Stimulated activated CD8-positive, alpha-beta memory T cell treated with anti-CD3 and anti-CD28 coated beads, Interleukin-12 subunit alpha, Interleukin-12 subunit beta, amount 100 ng/mL, for 1 hour (primary cell): ENCODE measurements at regions not wholly inside any gene's neighbourhood (a gene's known extent, or its start where the extent isn't known, plus 50 kb on each side); places are given as distances from the start of the nearest gene placed in this dataset.

ENCODE experiments used
- DNase-seq: peaks from one replicate; pipeline ENCODE4 v3.0.0-alpha.2; 2020; ENCODE audit warnings: low read depth

DNA sequence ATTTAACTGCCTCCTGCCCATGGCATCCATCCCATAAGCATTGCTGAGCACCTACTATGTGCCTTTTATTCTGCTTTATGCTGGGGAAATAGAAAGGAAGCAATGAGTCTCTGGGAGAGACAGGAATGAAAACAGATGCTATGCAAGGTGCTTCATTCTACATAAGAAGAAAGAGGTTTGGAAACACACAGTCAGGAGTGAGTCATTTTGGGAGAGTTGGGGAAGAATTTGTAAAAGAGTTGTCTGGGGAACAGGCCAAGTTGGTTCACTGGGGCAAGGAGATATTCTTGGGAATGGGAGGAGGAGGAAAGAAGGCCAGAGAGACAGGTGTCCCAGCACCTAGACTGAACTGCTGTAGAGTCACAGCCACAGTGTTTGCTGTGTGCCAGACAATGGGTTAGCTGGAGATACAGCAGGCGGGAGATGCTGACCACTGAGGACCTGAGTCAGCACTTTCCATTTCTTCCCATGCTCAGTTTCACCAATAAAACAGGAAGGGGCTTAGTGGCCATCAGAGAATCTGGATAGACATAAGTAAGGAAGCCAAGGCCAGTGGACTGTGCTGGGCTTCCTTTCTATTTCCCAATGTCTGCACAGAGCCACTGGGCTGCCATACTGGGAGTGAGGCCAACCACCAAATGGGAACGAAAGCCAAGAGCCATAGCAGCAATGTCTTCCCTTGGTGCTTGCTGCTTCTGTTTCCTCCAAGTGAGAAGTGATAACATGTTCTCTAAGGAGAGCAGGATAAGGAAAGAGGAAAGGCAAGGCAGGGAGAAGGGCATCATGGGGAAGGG is 187.7 kb upstream of the USP24 start:
- no peak for DNase-seq

- DNase-seq = no peak
These were observed 187.0 kb upstream of the USP24 start for GRCh38 chr1:55402142-55402541.

- DNase-seq = no peak
These were observed 185.3 kb upstream of the USP24 start for GRCh38 chr1:55400508-55400907.

GRCh38 chr1:55399346-55399745 is 184.2 kb upstream of the USP24 start:
- no peak for DNase-seq

DNA sequence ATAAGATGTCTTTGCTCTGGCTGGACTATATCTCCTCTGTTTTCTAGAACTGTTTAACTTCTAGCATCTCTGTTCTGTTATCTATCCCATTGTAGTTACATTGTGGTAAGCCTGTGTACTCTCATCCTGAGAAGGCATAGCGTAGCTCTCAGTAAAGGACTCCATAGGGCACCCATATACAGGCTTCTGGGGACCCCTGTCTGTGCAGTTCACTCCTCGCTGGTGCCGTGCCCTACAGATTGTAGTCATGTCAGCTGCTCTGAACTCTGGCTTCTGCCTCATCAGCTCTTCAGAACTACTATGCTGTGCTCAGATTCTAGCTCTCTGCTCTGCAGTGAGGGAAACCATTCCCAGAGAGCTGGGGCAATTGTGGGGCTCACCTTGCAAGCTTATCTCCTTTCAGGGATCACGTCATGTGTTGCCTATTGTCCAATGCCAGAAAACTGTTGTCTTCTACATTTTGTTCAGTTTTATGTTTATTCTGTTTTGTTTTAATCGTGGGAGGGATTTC is 181.3 kb upstream of the USP24 start:
- no peak for DNase-seq

GRCh38 chr1:55388960-55389359 is 173.8 kb upstream of the USP24 start:
- DNase-seq = no peak

DNA sequence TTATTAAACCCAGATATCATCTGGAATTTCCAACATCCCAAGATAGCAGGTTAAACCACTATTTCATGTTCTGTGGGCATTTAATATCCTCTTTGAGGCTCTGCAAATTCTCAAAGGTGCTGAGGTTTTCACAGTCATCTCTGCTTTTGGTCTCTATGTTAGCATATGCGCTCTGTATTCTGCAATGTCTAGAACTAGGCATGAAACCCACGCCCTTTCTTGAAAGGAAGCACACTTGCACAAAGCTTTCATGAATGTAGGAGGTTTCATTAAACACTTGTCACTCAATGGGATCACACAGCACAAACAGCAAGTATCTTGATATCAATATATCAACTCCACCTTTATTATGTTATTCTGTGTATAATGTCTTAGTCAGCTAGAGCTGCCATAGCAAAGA is 172.0 kb upstream of the USP24 start:
- DNase-seq = no peak

- DNase-seq = no peak
These were observed 171.3 kb upstream of the USP24 start for GRCh38 chr1:55386456-55386855.

GRCh38 chr1:55385402-55386018 is 170.3 kb upstream of the USP24 start:
- no peak for DNase-seq

DNA sequence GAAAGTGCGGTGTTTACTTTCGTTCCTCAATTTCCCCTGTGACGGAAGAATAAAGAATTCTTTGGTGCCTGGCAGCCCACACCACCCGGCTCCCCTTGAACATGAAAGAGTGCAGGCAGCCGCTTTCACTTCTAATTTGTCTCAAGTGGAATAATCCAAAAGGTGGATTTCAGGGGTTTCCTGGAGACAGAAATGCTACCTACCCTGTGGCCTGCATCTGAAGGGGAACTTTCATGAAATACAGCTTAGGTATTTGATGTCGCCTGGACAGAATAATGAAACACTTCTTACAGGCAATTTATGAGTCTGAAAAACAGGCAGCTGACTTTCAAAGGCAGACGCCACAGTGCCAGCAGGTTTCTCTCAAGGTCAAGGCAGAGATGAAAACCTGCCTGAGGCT is 169.5 kb upstream of the USP24 start:
- no peak for DNase-seq

- no peak for DNase-seq
These were observed 167.7 kb upstream of the USP24 start for GRCh38 chr1:55382806-55383305.

GRCh38 chr1:55381983-55382382 is 166.8 kb upstream of the USP24 start:
- no peak for DNase-seq

GRCh38 chr1:55381491-55381890 is 166.3 kb upstream of the USP24 start:
- no peak for DNase-seq

DNA sequence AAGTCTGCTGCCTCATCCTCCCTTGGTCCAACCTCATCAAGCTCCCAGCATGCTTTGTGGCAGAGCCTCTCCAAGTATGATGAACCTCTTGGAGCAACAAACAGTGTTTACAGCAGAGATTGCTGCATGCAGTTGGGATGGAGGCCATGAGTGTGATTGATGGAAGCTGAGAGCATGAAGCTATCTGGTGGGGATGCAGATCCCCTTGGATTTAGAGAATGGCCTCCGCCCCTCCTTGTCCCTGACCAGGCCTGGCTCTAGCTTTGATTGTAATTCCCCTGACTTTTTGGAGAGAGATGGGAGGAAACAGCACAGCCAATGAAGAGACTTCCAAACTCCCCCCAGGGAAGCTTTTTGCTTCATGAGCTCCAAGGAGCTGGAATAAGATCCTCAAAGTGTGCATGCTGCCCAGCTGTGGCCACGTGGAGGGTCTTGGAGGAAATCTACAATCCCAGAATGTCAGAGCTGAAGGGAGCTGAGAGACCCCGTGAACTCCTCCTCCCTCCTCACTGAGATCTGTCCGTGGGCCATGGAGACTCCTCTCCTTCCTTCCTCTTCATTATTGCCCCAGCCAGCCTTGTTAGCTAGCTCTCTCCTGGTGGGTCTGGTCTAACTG is 165.3 kb upstream of the USP24 start:
- DNase-seq = no peak

DNA sequence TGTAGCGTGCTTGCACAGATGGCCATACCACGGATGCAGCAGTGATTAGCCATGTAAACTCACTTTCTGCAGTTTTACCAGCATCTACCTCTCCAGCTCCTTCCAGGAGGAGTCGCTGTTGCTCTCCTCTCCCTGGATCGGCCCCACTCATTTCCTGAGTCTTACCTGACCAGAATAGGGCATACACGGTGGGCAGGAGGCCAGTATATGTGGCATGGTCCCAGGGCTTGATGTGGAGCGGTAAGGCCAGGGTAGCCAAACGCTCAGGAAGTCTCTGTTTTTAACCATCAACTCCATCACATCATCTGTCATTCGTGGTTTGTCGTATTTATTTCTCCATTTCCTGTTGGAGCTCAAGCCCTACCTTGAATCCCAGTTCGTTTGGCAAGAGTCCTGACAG is 163.4 kb upstream of the USP24 start:
- DNase-seq = no peak

GRCh38 chr1:55376897-55377296 is 161.7 kb upstream of the USP24 start:
- no peak for DNase-seq

DNA sequence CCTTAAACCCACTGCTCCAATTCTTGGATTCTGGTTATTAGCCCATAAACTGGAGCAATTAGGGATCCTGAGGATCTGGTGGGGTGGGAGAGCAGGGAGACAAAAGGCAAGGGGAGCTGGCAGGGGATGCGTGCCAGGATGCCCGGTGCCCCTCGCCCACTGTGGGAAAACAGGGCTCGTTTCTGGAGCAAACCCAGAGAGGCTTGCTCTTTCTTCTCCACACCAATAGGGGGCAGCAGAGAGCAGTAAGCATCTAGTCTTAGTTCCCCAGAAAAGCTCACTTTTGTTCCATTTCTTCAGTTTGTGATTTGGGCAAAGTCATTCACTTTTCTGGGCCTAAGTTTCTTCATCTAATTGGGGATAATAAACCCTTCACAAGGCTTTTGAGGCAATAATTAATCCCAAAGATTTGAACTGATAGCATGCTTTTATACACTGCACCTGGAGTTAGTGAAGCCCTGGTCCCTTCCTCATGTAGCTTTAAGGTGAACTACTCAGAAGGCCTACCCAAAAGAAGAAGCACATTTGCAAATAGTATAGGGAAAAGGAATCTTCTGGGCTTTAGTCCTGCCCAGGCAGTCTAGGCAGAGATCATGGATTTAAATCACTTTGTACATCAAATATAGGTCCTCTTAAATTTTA is 160.6 kb upstream of the USP24 start:
- DNase-seq = no peak

DNA sequence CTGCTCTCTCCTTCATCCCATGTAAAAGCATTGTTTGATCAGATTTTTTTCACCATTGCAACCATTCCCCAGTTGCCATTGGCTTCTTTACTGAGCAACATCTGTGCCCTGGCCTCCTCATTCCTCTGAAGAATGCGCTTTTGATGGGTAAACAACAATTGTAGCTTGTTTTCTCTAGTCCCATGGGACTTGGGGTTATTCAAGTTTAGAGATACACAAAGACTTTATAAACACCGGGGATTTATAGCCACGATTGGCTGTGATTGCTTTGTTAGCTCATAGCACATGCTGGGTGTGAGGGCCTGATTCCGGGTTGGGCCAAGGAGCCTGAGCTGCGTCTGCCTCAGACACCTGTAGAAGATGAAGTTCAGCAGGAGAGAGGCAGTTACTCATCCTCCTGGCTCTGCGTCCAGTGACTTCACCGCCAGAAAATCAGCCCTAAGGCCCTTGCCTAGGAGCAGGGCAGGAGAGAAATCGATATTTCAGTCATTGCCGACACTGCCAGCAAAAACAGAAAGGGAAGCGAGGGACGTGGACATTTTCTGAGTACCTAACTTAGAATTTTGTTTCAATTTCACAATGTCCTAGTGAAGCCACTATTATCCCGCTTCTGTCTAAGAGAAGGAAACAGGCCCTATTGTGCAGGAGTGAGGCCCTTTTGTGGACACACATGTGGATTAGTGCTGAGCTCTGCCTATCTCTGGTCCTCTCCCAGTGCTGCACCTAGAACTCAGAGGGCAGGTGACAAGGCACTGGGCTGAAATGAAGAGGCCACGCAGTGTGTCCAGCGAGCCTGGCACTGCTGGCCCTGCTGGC is 159.8 kb upstream of the USP24 start:
- no peak for DNase-seq

- no peak for DNase-seq
These were observed 159.1 kb upstream of the USP24 start for GRCh38 chr1:55374216-55374615.

- no peak for DNase-seq
These were observed 154.3 kb upstream of the USP24 start for GRCh38 chr1:55369474-55369873.

DNA sequence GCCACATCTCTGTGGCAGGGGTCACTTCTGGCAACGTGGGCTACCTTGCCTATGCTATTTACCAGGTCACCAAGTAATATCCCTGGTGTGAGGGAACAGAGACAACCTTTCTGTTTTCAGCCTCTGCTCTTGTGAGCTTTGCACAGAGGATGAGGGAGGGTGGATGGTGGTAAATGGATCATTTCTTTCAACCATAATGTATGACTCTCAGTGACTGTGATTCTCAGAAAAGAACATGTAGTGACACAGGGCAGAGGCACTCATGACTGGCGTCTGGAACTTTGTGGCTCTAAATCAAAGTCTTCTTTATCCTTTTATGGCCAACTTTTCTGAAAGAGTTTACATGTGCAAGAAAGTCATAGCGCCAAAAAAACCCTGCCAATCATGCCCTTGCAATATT is 153.5 kb upstream of the USP24 start:
- DNase-seq = no peak

DNA sequence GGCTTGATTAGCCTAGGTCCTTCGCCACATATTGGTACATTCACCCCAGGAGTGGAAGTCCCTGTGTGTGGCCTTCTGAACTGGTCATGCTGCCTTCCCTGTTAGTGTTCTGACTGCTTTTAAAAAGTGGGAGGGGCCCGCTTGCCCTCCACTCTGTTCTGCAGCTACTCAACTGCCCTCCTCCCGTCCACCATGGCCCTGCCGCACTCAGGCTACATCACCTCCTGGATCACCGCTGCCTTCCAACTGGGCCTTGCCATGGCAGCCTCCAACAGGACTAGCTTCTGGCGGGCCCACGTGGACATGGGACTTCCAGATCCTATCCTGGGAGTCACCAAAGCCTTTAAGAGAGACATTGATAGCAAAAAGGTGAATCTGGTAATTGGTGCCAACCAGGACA is 152.1 kb upstream of the USP24 start:
- no peak for DNase-seq
